Dedifferentiated amniotic fluid mesenchymal stem cell (primary cell): ENCODE measurements at regions not wholly inside any gene's neighbourhood (a gene's known extent, or its start where the extent isn't known, plus 50 kb on each side); places are given as distances from the start of the nearest gene placed in this dataset.

ENCODE experiments used
- DNase-seq: peaks from one replicate; pipeline ENCODE4 v3.0.0-alpha.2; 2016; ENCODE audit errors: extremely low spot score

GRCh38 chr12:65556676-65557437 is 267.4 kb upstream of the HMGA2 start:
- DNase-seq = peak; percentile 86

- DNase-seq = no peak
These were observed 266.7 kb upstream of the HMGA2 start for GRCh38 chr12:65557438-65558181.

- DNase-seq = no peak
These were observed 264.0 kb upstream of the HMGA2 start for GRCh38 chr12:65560286-65560685.

- DNase-seq = no peak
These were observed 262.4 kb upstream of the HMGA2 start for GRCh38 chr12:65561798-65562382.

- DNase-seq = peak; percentile 90
These were observed 258.4 kb upstream of the HMGA2 start for GRCh38 chr12:65565601-65566560.

- DNase-seq = no peak
These were observed 257.5 kb upstream of the HMGA2 start for GRCh38 chr12:65566751-65567150.

- no peak for DNase-seq
These were observed 256.5 kb upstream of the HMGA2 start for GRCh38 chr12:65567820-65568219.

- DNase-seq = no peak
These were observed 255.8 kb upstream of the HMGA2 start for GRCh38 chr12:65568517-65568916.

GRCh38 chr12:65570451-65571130 is 253.7 kb upstream of the HMGA2 start:
- DNase-seq = no peak

GRCh38 chr12:65574867-65575266 is 249.4 kb upstream of the HMGA2 start:
- DNase-seq = no peak

GRCh38 chr12:65584016-65584415 is 240.3 kb upstream of the HMGA2 start:
- no peak for DNase-seq

- no peak for DNase-seq
These were observed 238.4 kb upstream of the HMGA2 start for GRCh38 chr12:65585648-65586602.

- no peak for DNase-seq
These were observed 237.5 kb upstream of the HMGA2 start for GRCh38 chr12:65586796-65587195.

GRCh38 chr12:65590318-65590717 is 234.0 kb upstream of the HMGA2 start:
- DNase-seq = no peak

- DNase-seq = no peak
These were observed 231.9 kb upstream of the HMGA2 start for GRCh38 chr12:65592416-65592815.

GRCh38 chr12:65593239-65593701 is 231.0 kb upstream of the HMGA2 start:
- no peak for DNase-seq

- peak; percentile 49 for DNase-seq
These were observed 229.9 kb upstream of the HMGA2 start for GRCh38 chr12:65594409-65594808.

GRCh38 chr12:65595016-65595560 is 229.2 kb upstream of the HMGA2 start:
- no peak for DNase-seq

GRCh38 chr12:65596514-65597091 is 227.7 kb upstream of the HMGA2 start:
- DNase-seq = no peak
